Spinal cord (tissue), 9 donors: ENCODE measurements at regions not wholly inside any gene's neighbourhood (a gene's known extent, or its start where the extent isn't known, plus 50 kb on each side); places are given as distances from the start of the nearest gene placed in this dataset.

Experiments used
- DNase-seq, 6 donors: peaks; one replicate each; pipeline versions ENCODE4 v3.0.0 to v3.0.0-alpha.2; 2013 to 2015; ENCODE audit warnings: low spot score in 6 of 6, low read depth in 4 of 6
- H3K27ac ChIP-seq: one replicate; pipeline ENCODE4 v1.5.1; 2013; ENCODE audit warnings: low read depth, low read length, control low read depth
- H3K27me3 ChIP-seq: one replicate; pipeline ENCODE4 v1.6.1; 2013; ENCODE audit warnings: low read length; ENCODE audit not compliant: control insufficient read depth, insufficient read depth
- H3K36me3 ChIP-seq: one replicate; pipeline ENCODE4 v1.6.1; 2013; ENCODE audit warnings: low read length; ENCODE audit not compliant: control insufficient read depth, insufficient read depth
- H3K4me1 ChIP-seq: one replicate; pipeline ENCODE4 v1.6.1; 2013; ENCODE audit warnings: low read length; ENCODE audit not compliant: control insufficient read depth, insufficient read depth
- H3K4me3 ChIP-seq: one replicate; pipeline ENCODE4 v1.5.1; 2013; ENCODE audit warnings: low read depth, low read length, control low read depth
- H3K9me3 ChIP-seq: one replicate; pipeline ENCODE4 v1.6.1; 2013; ENCODE audit warnings: low read length; ENCODE audit not compliant: control insufficient read depth, insufficient read depth
- WGBS: methylation state at CpG from one replicate; pipeline ENCODE4 v1.1.5; 2013; ENCODE audit warnings: missing lambda C conversion rate; ENCODE audit not compliant: insufficient coverage; 5-methylcytosine and 5-hydroxymethylcytosine counted together
- donor health status: healthy.

- no peaks in the 10 kb centered on the region for H3K27me3 ChIP-seq
- DNase-seq: peak in 1 of 6 donors; percentile 22
- H3K36me3 ChIP-seq: no peaks in the 10 kb centered on the region
- no peaks in the 10 kb centered on the region for H3K9me3 ChIP-seq
- no peaks in the 10 kb centered on the region for H3K4me1 ChIP-seq
- WGBS: no CpG with 5 or more reads among the region's 3 CpGs
- H3K4me3 ChIP-seq: no peak overlapping the region
- H3K27ac ChIP-seq: no peak overlapping the region
Measured at GRCh38 chr6:146489468-146490151, 54.0 kb upstream of the RAB32 start.
